ENCODE measurements at regions not wholly inside any gene's neighbourhood (a gene's known extent, or its start where the extent isn't known, plus 50 kb on each side); places are given as distances from the start of the nearest gene placed in this dataset.
"Not testable (repeated sequence)": the region's sequence is repeated elsewhere in the genome, so short reads cannot be mapped to it uniquely, and the experiment has no call there.

DNA sequence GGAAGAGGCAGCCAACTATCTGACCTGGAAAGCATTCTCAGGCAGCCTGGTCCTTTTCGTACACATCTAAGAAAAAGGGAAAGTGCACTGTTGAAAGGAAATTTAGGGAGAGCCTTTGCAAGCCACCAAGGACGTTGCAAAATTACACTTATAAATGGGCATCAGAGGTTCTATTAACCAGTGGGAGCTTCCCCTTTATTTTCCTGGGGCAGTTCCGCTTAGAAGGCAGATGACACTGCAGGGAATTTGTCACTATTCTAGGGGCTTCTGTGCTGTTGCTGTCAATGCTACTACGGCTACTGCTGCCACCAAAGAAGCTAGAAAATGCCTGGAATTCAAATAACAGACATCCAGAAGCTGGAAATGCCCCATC, 79.6 kb upstream of the AUTS2 start:
- no peak for TF ChIP-seq ZNF274 (IDR thresholded peaks at IDR 0.05; ENCODE audit: low read depth, low read length)
- no peak overlapping the region for H3K4me3 ChIP-seq (ENCODE audit: low read length)

DNA sequence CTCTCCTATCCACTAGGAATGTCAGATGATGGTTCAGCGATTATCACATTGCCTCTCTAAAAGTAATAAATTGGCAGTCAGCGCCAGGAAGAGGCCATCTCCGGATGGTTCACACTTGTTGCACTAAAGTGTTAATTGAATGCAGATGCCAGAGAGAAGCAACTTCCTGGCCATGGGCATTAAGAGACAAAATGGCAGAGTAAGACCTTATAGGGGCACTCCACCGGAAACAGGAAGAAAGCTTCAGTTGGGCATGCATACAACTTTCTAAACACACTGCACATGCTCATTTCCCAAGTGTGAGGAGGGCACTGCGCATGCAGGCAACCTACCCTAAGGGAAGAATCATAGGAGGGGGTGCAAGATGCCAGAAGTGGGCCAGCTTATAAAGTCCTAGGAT, 71.7 kb upstream of the AUTS2 start:
- TF ChIP-seq ZNF274 (IDR thresholded peaks at IDR 0.05; ENCODE audit: low read depth, low read length): no peak

DNA sequence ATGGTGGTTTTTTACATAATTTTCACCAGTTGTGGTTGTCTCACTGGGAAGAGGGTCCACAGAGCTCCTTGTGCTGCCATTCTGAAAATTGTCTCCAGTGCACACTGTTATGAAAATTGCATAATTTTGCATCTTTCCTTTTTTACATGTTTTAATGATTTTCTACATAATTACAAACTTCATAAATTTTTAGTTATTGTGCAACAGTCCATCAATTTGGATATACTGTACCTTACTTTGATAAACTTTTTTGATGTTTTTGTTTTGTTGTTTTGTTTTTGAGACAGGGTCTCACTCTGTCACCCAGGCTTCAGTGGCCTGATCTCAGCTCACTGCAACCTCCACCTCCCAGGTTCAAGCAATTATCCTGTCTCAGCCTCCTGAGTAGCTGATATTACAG, 70.6 kb upstream of the AUTS2 start:
- no peak for TF ChIP-seq ZNF274 (IDR thresholded peaks at IDR 0.05; ENCODE audit: low read depth, low read length)
- H3K4me3 ChIP-seq (ENCODE audit: low read length): no peak overlapping the region

More for the DNA sequence above, 71.7 kb upstream of the AUTS2 start:
- no peak overlapping the region for H3K4me3 ChIP-seq (ENCODE audit: low read length)

DNA sequence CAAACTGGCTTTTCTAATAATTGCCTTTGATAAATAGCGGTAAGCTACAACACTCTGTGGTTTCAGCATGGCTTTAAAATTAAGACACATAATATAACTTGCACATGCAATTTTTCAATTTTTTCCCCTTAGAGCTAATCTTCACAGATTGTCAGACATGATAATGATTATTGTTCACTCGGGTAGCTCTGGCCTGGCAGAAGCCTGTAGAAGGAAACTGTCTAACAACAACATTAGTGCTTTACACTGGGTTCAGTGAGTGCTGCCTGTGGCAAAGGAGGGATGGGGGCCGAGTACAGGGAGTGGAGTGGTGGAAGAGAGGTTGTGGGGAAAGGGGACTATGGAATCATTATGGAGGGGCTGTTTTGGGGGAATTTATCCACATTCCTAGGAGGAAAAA, 67.2 kb upstream of the AUTS2 start:
- TF ChIP-seq ZNF274 (IDR thresholded peaks at IDR 0.05; ENCODE audit: low read depth, low read length): no peak
- no peak overlapping the region for H3K4me3 ChIP-seq (ENCODE audit: low read length)

DNA sequence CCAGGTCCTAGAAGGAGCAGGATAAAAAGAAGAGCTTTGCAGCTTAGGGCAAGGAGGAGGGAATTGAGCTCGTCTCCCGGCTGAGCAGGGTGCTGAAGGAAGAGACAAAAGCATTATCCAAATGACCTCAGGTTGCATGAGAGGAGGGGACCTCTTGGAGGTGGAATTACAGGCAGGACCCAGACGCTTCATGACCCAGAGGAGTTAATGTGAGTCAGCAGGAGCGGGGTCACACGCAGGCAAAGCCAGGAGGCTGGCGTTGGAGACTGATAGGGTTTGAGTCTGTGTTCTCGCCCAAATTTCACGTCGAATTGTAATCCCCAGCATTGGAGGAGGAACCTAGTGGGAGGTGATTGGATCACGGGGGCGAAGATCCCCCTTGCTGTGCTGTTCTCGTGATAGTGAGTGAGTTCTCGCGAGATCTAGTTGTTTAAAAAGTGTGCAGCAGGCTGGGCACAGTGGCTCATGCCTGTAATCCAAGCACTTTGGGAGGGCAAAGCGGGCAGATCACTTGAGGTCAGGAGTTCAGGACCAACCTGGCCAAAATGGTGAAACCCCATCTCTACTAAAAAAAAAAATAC, 63.7 kb upstream of the AUTS2 start:
- no peak overlapping the region for H3K4me3 ChIP-seq (ENCODE audit: low read length)
- TF ChIP-seq ZNF274 (IDR thresholded peaks at IDR 0.05; ENCODE audit: low read depth, low read length): no peak

DNA sequence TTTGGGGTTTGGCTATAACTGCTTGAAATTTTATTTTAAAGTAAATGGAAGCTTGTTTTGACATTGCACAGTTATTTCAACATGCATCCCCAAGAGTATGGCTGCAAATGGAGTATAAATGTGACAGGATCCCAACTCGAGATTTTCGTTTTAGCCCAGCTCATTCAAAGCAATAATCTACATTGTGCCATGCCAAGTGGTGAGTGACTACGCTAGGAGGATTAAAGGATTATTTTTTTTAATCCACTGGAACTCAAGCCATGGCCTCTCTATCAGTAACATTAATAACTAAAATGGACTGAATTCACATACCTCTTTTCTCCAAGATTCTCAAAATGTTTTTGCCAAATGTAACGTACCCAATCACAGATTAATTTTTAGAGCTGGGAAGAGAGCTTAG, 60.6 kb upstream of the AUTS2 start:
- no peak for TF ChIP-seq ZNF274 (IDR thresholded peaks at IDR 0.05; ENCODE audit: low read depth, low read length)
- no peak overlapping the region for H3K4me3 ChIP-seq (ENCODE audit: low read length)

DNA sequence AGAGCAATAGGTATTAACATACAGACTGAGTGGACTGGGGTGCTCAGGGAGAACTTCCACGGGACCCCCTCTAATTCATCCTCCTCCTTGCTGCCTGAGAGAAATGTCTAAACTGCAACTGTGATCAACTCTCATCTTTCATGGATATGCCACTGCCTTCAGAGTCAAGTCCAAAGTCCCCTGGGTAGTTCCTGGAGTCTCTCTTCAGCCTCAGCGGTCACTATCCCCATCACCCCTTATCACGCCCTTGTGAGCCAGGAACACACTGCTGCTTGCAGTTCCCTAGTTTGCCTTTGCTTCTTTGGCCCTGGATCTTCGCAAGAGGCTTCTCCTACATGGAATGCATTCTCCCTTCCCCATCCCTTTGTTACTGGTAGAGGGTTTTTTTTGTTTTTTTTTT, 58.7 kb upstream of the AUTS2 start:
- H3K4me3 ChIP-seq (ENCODE audit: low read length): no peak overlapping the region
- no peak for TF ChIP-seq ZNF274 (IDR thresholded peaks at IDR 0.05; ENCODE audit: low read depth, low read length)

DNA sequence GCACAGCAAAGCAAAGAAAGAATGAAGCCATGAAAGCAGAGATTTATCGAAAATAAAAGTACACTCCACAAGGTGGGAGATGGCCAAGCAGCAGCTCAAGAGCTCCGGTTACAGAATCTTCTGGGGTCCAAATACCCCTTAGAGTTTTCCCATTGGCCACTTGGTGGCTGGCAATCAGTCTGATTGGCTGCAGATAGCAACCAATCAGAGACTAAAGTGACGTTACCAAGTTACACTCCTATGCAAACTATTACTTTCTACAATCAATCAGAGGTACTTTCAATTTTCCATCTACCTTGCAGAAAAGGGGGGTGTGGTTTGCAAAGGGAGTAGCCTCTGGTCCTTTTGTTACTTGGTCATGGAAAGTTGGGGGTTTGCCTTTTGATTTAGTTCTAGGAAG, 58.0 kb upstream of the AUTS2 start:
- TF ChIP-seq ZNF274 (IDR thresholded peaks at IDR 0.05; ENCODE audit: low read depth, low read length): no peak
- no peak overlapping the region for H3K4me3 ChIP-seq (ENCODE audit: low read length)

DNA sequence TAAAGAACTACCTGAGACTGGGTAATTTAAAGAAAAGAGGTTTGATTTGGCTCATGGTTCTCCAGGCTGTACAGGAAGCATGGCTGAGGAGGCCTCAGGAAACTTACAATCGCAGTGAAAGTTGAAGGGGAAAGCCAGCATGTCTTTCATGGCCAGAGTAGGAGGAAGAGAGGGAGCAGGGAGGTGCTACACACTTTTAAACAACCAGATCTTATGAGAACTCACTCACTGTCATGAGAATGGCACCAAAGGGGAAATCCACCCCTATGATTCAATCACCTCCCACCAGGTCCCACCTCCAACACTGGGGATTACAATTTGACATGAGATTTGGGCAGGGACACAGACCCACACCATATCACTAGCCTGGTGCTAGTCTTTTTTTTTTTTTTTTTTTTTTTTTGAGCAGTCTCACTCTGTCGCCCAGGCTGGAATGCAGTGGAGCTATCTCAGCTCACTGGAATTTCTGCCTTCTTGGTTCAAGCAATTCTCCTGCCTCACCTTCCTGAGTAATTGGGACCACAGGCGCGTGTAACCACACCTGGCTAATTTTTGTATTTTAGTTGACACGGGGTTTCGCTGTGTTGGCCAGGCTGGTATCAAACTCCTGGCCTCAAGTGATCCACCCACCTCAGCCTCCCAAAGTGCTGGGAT, 56.4 kb upstream of the AUTS2 start:
- H3K4me3 ChIP-seq (ENCODE audit: low read length): not testable (repeated sequence)

DNA sequence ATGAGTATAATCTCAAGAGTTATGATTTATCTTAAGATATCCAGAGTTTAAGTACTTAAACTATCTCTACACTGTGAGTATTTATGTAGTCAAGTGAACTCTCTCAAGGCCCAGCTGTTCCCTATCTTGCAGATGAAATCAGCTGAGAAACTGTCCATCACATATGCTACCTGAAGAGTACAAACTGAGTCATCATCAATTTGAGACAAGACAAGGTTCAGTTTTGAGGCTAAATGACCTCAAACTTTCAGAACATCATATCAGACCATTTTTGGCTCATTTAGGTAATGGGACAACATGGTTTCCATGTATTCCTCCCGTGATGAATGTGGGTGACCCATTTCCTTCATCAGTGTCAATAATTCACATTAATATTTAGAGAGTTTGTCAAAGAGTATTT, 53.1 kb upstream of the AUTS2 start:
- TF ChIP-seq ZNF274 (IDR thresholded peaks at IDR 0.05; ENCODE audit: low read depth, low read length): no peak
- H3K4me3 ChIP-seq (ENCODE audit: low read length): no peak overlapping the region

Data from GM08714 (cell line).